ENCODE measurements at regions not wholly inside any gene's neighbourhood (a gene's known extent, or its start where the extent isn't known, plus 50 kb on each side); places are given as distances from the start of the nearest gene placed in this dataset.
"Not testable (repeated sequence)": the region's sequence is repeated elsewhere in the genome, so short reads cannot be mapped to it uniquely, and the experiment has no call there.

DNA sequence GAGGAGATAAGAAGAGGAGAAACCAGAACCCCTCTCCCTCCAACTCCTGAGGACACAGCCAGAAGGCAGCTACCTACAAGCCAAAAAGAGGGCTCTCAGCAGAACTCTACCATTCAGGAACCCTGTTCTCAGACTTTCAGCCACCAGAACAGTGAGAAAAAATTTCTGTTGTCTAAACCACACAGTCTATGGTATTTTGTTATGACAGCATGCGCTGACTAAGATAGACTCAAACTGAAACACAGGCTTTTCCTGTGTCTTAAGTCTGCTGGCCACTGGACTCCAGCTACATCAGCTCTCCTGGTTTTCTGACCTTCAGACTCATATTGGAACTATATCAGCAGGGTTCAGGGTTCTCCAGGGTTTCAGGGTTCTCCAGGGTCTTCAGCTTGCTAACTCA is 126.5 kb upstream of the TNFSF4 start:
- DNase-seq (ENCODE audit: low spot score): no peak
- in situ Hi-C loops (cut with HindIII; ENCODE audit: low sequenced_read_pairs): no loop called here

DNA sequence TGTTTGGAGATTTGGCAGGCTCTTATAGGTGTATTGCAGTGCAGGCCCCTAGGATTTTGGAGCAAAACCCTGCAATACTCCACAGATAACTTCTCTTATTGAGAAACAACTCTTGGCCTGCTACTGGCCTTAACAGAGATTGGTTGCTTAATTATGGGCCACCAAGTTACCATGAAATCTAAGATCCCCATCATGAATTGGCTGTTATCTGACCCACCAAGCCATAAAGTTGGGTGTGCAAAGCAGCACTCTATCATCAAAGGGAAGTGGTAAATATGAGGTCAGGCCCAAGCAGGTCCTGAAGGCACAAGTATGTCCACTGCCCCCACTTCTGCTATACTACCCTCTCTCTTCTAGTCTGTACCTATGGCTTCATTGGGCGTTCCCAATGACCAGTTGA is 130.0 kb upstream of the TNFSF4 start:
- in situ Hi-C loops (cut with HindIII; ENCODE audit: low sequenced_read_pairs): no loop called here
- no peak for DNase-seq (ENCODE audit: low spot score)

DNA sequence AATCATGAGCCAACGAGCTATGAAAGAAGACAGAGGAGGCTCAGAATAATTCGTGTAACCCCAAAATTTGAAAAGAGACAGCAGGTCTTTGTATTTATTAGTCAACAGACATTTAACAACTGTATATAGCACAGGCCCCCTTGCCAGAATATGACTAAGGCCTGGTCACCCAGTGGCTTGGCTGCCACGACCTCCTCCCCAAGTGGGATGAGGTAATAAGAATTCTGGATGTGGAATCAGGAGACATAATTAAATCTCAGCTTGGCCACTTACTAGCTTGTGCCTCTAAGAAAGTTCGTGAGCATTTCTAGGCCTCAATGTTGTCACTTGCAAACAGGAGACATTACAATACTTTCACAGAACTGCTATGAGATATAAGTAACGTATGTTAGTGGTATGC is 134.2 kb upstream of the TNFSF4 start:
- in situ Hi-C loops (cut with HindIII; ENCODE audit: low sequenced_read_pairs): no loop called here
- no peak for DNase-seq (ENCODE audit: low spot score)

DNA sequence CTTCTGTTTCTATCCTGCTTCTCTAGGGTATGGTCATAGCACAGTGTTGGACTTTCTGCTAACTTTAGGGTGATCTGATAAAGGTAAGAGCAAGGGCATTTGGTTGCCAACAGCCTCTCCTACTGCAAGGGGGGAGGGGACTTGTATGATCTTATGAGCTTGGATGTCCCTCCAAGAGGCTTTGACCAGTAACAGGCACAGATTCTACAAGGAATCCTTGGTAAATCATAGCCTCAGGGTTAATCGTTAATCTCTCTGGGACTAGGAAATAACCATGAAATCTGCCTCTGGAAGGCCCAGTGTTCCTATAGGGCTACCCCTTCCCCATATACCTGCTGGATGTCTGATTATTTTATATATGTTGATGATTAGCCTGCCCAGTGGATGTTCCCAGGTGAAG is 134.8 kb upstream of the TNFSF4 start:
- in situ Hi-C loops (cut with HindIII; ENCODE audit: low sequenced_read_pairs): no loop called here
- no peak for DNase-seq (ENCODE audit: low spot score)

DNA sequence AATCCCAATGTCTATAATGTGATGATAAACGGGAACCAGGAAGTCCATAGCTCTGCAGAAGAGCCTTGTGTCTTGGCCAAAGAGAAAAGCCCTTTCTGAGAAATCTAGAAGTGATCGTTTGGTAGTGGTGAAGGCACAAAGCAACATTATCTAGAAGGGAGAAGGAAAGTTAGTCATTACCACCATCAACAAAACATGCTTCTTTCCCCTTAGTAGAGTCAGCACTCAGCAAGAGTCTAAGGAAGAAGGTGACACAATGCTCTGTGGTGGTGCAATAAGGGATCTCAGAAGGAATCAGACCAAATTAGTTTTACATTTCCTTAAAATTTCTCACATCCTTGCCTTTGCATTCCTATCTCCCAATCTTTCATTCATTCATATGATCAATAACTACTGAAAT is 134.4 kb upstream of the PRDX6 start:
- in situ Hi-C loops (cut with HindIII; ENCODE audit: low sequenced_read_pairs): no loop called here
- no peak for DNase-seq (ENCODE audit: low spot score)

DNA sequence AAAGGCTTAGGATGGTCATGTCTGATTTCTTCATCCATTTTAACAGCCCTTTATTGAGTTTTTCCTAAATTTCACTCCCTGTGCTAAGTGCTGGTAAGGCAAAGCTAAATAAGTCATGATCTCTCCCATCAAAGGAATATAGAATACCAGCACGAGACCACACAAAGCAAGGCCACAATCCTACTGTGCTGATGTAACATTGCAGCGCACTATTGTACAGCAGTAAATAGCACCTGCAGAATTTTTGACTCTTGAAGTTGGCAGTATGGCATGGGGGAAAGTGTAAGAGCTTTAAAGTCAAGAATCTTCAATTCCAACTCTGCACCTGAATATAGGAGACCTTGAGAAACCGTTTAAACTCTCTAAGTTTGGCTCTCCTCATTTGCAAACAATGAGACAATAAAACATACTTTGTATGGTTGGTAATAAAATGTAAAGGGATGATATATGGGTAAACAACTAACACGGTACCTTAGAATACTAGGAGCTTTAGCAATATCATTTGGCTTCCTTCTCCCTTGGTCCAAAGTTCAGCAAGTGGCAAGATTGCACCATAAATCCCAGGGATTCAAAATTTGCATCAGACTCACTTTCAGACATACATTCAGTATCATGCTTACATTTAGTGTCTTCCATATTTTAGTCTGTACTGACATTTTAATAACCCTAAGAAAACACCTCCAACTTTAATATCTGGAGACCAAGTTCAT is 132.9 kb upstream of the PRDX6 start:
- in situ Hi-C loops (cut with HindIII; ENCODE audit: low sequenced_read_pairs): no loop called here

DNA sequence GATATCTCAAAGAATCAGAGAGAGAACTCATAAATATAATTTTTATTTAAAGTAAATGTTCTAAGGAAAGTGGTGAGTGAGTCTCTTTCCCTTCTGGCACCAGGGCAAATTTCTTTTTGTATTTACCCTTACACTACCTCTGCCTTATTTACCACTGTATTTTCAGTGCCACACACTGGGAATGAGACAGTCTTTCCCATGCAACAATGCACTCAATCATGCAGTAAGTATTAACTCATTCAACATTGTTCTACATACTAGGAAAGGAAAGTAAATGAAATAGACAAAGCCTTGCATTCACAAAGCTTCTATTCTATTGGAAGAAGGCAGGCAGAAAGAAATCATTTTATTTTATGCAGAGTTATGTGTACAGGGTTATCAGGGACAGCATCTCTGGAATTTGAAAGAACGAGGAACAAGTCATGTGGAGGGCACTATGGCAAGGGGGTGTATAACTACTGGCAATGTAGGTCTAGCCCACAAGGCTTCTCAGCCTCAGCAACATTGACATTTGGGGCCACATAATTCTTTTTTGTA is 129.8 kb upstream of the PRDX6 start:
- in situ Hi-C loops (cut with HindIII; ENCODE audit: low sequenced_read_pairs): no loop called here
- DNase-seq (ENCODE audit: low spot score): no peak

More for the DNA sequence above, 132.9 kb upstream of the PRDX6 start:
- no peak for DNase-seq (ENCODE audit: low spot score)

DNA sequence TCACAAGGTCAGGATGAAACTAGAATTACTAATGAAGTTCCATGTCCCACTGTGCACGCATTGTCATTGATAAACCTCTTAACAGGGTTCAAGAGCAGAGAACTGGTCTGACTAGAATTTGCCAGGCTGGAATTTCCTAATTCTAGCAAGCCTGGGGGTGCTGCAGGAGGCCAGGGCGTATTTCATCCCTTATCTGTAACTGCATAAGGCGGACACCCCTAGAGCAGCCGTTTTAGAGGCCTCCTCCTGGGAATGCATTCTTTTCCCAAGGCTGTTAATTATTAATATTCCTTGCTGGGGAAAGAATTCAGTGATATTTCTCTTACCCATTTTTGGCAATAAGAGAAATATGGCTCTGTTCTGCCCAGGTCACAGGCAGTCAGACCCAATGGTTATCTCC is 124.5 kb upstream of the PRDX6 start:
- DNase-seq (ENCODE audit: low spot score); in situ Hi-C loops (cut with HindIII; ENCODE audit: low sequenced_read_pairs): not testable (repeated sequence)

DNA sequence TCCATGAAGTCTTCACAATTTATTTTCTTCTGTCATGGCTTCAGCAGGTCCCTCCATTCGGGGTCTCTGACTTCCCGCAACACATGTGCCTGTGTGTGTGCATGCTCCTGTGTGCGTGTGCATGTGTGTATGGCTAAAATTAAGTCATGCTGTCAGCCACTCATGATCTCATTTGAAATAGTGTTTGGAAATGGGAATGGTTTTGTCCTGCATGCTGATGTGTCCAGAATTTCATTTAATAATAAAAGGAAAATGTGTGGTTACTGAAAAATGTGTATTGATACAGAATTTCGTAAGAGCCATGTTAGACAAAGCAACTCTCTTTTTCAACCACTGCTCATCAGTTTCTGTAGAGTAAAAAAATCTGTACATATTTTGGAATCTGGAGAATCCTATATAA is 123.8 kb upstream of the PRDX6 start:
- DNase-seq (ENCODE audit: low spot score): no peak
- in situ Hi-C loops (cut with HindIII; ENCODE audit: low sequenced_read_pairs): no loop called here

DNA sequence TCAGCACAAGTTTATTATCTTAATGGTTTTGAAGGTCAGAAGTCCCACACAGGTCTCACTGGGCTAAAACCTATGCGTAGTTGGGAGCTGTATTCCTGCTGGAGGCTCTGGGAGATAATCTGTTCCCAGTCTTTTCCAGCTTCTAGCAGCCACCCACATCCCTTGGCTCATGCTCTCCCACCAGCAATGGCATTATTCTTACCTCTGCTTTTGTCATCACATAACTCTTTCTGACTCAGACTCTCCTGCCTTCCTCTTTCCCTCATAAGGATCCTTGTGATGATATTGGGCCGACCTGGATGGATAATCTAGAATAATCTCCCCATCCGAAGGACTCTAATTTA is 122.2 kb upstream of the PRDX6 start:
- in situ Hi-C loops (cut with HindIII; ENCODE audit: low sequenced_read_pairs): no loop called here
- DNase-seq (ENCODE audit: low spot score): no peak

DNA sequence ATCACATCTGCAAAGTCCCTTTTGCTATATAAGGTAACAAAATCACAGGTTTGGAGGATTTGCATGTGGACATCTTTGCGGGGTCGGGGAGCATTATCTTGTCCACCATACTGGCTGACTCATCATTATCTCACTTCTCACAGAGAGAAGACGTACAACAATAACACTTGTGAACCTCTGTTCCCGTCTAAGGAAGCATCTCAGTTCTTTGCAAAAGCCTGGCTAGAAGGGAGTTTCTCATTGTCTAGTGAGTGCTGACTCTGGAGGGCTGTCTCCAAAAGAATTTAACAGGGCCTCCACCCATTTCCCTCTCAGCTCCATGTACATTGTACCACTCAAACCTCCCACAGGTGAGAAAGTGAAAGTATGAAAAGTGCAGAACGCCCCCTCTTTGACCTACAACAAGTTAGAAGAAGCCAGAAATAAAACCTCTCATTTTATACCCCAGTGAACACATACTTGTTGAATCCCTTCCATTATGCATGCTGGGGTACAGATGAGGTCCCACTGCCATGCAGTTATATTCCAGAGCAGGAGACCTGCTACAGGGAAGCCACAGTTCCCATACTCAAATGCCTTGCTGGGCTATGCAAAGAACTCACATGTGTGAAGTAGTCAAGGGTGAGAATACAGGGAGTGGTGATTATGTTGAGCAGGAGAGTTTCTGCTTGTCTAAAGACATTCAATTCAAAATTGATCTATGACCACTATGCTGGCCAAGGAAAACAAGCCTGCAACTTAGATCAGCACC is 121.7 kb upstream of the PRDX6 start:
- DNase-seq (ENCODE audit: low spot score): no peak
- in situ Hi-C loops (cut with HindIII; ENCODE audit: low sequenced_read_pairs): no loop called here

DNA sequence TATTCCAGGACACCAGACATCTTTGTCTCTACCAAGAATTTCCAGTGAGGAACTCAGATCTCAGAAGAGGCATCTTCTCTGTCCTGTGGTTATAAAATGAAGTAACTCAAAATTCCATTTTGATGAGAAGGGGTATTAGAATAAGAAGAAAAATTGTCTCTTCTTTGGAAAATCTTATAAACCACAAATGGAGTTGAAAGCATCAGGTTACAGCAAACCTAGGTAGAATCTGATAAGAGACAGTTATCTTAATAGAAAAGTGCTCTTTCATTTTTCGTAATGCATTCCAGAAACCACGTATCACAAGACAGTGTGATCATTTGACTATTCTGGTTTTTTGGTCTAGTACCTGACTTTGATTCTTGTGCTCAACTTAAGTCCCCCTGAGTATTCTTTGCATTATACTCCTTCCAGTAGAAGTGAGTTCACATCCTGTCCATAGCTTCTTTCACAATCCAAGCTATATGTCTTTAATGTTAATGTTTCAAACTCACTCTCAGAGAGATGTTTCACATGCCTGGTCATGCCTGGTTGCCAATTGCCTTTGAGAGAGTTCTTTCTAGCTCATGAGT is 120.9 kb upstream of the PRDX6 start:
- DNase-seq (ENCODE audit: low spot score): no peak
- in situ Hi-C loops (cut with HindIII; ENCODE audit: low sequenced_read_pairs): no loop called here

DNA sequence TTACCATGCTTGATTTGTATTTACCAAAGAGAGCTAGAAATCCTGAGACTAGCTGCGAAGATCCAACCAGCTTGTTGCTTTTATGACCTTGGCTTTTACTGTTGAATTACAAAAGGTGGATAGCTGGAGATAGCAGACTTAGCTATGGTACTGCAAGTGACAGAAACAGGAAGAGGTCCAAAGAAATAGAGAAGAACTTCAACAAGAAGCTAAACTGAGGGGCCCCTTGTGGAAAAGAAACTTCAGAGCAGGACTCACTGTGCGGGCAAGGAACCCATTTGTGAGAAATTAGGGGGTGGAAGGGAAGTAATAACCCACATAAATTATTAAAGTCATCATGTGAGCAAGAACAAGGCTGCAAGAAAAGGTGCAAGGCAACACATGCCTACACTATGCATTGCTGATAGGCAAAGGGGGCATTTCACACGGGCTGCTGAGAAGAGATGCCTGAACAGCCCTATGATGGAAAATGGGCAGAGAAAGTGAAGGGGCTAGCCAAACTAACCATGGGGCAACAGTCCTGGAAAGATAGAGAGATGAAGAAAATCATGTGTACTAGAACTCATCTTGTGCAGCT is 116.6 kb upstream of the PRDX6 start:
- in situ Hi-C loops (cut with HindIII; ENCODE audit: low sequenced_read_pairs): no loop called here
- no peak for DNase-seq (ENCODE audit: low spot score)

DNA sequence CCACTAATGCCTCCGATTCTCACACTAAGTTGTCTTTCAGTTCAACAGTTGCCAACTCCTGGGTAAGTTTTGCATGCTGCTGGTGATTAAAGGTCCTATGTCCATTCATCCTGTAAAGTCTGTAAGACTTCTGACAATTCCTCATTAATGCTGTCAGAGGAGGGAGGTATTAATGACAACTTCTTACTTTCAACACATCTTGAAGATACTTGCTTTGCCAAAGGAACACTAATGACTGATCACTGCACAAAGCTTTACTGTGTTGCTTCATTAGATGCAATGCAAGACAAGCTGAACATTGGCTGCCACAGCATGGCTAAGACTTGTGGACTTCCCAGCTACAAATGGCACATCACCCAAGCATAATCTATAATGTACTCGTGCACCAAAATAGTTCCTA is 114.6 kb upstream of the PRDX6 start:
- in situ Hi-C loops (cut with HindIII; ENCODE audit: low sequenced_read_pairs): no loop called here
- no peak for DNase-seq (ENCODE audit: low spot score)

DNA sequence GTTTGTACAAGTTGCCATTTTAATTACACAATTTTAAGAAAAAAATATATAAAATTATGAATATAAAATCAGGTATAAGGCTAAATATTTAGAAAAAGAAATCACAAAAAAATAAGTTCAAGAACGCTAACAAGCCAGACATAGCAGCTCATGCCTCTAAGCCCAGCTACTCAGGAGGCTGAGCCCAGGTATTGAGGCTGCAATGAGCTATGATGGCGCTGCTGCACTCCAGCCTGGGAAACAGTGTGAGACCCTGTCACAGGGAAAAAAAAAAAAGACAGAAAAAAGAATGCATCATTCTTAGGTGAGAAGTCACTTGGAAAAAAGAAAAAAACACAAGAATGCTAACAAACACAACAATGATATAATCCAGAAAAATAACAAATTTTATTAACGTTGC is 112.3 kb upstream of the PRDX6 start:
- DNase-seq (ENCODE audit: low spot score): no peak
- in situ Hi-C loops (cut with HindIII; ENCODE audit: low sequenced_read_pairs): no loop called here

DNA sequence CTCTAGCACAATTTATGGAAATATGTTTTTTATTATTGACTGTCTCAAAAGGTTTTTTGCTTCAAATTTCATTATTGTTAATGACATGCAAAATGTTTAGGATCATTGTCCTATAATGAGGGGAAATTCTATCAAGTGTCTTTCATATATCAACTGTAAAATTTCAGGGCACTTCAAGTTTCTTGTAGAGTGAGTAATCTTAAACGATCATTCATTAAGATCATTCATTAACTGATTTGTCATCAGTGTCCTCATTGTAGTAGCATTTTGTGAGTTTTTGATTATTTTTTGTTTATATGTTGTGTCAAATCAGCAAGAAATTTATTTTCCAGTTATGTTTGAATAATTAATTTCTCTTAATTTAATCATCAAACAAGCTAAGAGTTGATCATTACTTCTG is 111.8 kb upstream of the PRDX6 start:
- in situ Hi-C loops (cut with HindIII; ENCODE audit: low sequenced_read_pairs): no loop called here

DNA sequence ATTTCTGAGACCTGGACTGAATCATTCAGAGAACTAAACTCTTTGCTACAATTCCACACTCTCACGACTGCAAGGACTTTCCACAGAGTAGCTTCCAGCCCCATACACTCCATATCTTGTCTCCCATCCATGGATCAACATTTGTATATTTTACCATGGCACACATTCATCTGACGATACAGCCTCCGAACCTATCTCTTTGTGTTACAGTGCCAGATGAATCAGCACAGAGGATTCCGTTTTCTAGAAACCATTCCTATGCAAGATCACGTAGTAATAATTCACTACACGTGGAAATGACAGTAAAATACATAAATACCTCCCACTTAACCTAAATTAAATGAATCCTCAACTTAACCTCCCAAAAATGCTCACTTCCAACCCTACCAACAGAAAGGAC is 110.0 kb upstream of the PRDX6 start:
- in situ Hi-C loops (cut with HindIII; ENCODE audit: low sequenced_read_pairs): no loop called here
- no peak for DNase-seq (ENCODE audit: low spot score)

More for the DNA sequence above, 111.8 kb upstream of the PRDX6 start:
- no peak for DNase-seq (ENCODE audit: low spot score)

DNA sequence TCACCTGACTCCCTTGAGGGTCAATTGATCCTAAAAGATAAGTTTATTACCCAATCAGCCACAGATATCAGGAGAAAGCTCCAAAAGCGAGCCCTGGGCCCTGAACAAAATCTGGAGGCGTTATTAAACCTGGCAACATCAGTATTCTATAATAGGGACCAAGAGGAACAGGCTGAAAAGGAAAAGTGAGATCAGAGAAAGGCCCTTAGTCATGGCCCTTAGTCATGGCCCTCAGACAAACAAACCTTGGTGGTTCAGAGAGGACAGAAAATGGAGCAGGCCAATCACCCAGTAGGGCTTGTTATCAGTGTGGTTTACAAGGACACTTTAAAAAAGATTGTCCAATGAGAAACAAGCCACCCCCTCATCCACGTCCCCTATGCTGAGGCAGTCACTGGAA is 106.5 kb upstream of the PRDX6 start:
- not testable (repeated sequence) for DNase-seq (ENCODE audit: low spot score)

DNA sequence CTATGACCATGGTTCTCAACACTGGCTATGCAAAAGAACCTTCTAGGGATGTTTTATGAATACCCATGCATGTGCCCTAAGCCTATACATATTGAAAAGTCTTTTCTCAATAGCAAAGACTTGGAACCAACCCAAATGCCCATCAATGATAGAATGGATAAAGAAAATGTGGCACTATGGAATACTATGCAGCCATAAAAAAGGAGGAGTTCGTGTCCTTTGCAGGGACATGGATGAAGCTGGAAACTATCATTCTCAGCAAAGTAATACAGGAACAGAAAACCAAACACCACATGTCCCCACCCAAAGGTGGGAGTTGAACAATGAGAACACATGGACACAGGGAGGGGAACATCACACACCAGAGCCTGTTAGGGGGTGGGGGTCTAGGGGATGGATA is 101.1 kb upstream of the PRDX6 start:
- in situ Hi-C loops (cut with HindIII; ENCODE audit: low sequenced_read_pairs); DNase-seq (ENCODE audit: low spot score): not testable (repeated sequence)

More for the DNA sequence above, 106.5 kb upstream of the PRDX6 start:
- in situ Hi-C loops (cut with HindIII; ENCODE audit: low sequenced_read_pairs): not testable (repeated sequence)

DNA sequence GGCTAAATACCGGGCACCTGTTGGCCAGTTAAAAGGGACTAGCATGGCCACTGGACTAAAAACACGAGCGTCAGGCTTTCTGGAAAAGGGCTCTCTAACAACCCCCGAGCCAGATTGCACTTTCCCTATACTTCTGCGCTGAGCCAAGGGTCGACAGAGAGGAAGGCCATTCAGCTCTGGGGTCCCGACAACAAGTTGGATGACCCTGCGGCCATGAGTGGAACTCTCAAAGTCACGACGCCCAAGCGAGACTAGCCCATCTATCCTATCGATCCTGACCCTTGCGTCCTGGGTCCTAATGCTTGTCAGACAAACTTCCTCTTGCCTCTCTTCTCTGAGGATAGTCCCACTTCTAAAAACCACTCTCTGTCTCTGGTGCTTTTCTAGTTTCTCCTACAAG is 99.9 kb upstream of the PRDX6 start:
- in situ Hi-C loops (cut with HindIII; ENCODE audit: low sequenced_read_pairs): no loop called here

More for the DNA sequence above, 99.9 kb upstream of the PRDX6 start:
- no peak for DNase-seq (ENCODE audit: low spot score)
